Neuronal stem cell (in vitro differentiated cells): ENCODE measurements at regions not wholly inside any gene's neighbourhood (a gene's known extent, or its start where the extent isn't known, plus 50 kb on each side); places are given as distances from the start of the nearest gene placed in this dataset.
"Not testable (repeated sequence)": the region's sequence is repeated elsewhere in the genome, so short reads cannot be mapped to it uniquely, and the experiment has no call there.

ENCODE experiments used
- DNase-seq: peaks from one replicate; pipeline ENCODE4 v3.0.0-alpha.2; 2013; ENCODE audit warnings: low spot score
- H2AFZ ChIP-seq: one replicate; pipeline ENCODE4 v1.6.1; 2013; ENCODE audit warnings: mild to moderate bottlenecking, low read length, inconsistent platforms
- H2AK5ac ChIP-seq: 2 replicates; pipeline ENCODE4 v1.6.1; 2013; ENCODE audit warnings: low read depth, mild to moderate bottlenecking, inconsistent platforms, low read length, moderate library complexity, mixed read lengths
- H2BK120ac ChIP-seq: 2 replicates; pipeline ENCODE4 v1.6.1; 2013; ENCODE audit warnings: low read depth, mild to moderate bottlenecking, inconsistent platforms, low read length, moderate library complexity, mixed read lengths
- H2BK12ac ChIP-seq: one replicate; pipeline ENCODE4 v1.6.1; 2013; ENCODE audit warnings: low read length, inconsistent platforms
- H2BK15ac ChIP-seq: 2 replicates; pipeline ENCODE4 v1.6.1; 2013; ENCODE audit warnings: mild to moderate bottlenecking, low read length, inconsistent platforms, mixed read lengths
- H2BK5ac ChIP-seq: one replicate; pipeline ENCODE4 v1.6.1; 2013; ENCODE audit warnings: inconsistent platforms, mild to moderate bottlenecking, low read length, moderate library complexity
- H3K14ac ChIP-seq: one replicate; pipeline ENCODE4 v1.6.1; 2013; ENCODE audit warnings: low read length, inconsistent platforms
- H3K18ac ChIP-seq: 2 replicates; pipeline ENCODE4 v1.6.1; 2013; ENCODE audit warnings: low read length, inconsistent platforms
- H3K23ac ChIP-seq: 2 replicates; pipeline ENCODE4 v1.6.1; 2013; ENCODE audit warnings: low read depth, mild to moderate bottlenecking, mixed read lengths, low read length, inconsistent platforms; ENCODE audit not compliant: poor library complexity
- H3K27ac ChIP-seq: replicated peaks from 3 replicates; pipeline ENCODE4 v1.5.1; 2013; ENCODE audit warnings: low read length, inconsistent platforms
- H3K27me3 ChIP-seq, 3 experiments: 2 replicates each; pipeline ENCODE4 v1.6.1; 2013; ENCODE audit warnings: low read length in 3 of 3, mild to moderate bottlenecking in 2 of 3, inconsistent platforms in 1 of 3, low read depth in 1 of 3, mixed read lengths in 1 of 3, moderate library complexity in 1 of 3; ENCODE audit not compliant: control insufficient read depth in 3 of 3, insufficient read depth in 3 of 3
- H3K36me3 ChIP-seq, 2 donors: replicated peaks in 1 of 2; 2 replicates each; pipeline ENCODE4 v1.6.1; 2013; ENCODE audit warnings: low read length in 2 of 2; ENCODE audit not compliant: control insufficient read depth in 2 of 2, insufficient read depth in 2 of 2
- H3K4ac ChIP-seq: 2 replicates; pipeline ENCODE4 v1.6.1; 2013; ENCODE audit warnings: inconsistent platforms, mild to moderate bottlenecking, low read length, moderate library complexity
- H3K4me1 ChIP-seq, 2 donors: 1 replicate in 1 of 2; 2 replicates in 1 of 2; pipeline ENCODE4 v1.6.1; 2013; ENCODE audit warnings: low read length in 2 of 2, low read depth in 1 of 2; ENCODE audit not compliant: control insufficient read depth in 2 of 2, insufficient read depth in 1 of 2
- H3K4me2 ChIP-seq: one replicate; pipeline ENCODE4 v1.6.1; 2013; ENCODE audit warnings: mild to moderate bottlenecking, low read length, inconsistent platforms; ENCODE audit not compliant: insufficient read depth, poor library complexity, severe bottlenecking
- H3K4me3 ChIP-seq, 2 donors: 2 replicates each; pipeline ENCODE4 v1.5.1; 2013; ENCODE audit warnings: low read length in 2 of 2, mild to moderate bottlenecking in 2 of 2, inconsistent platforms in 1 of 2, moderate library complexity in 1 of 2
- H3K79me1 ChIP-seq: one replicate; pipeline ENCODE4 v1.6.1; 2013; ENCODE audit warnings: low read depth, mild to moderate bottlenecking, inconsistent platforms, low read length, moderate library complexity
- H3K9ac ChIP-seq: one replicate; pipeline ENCODE4 v1.6.1; 2013; ENCODE audit warnings: mild to moderate bottlenecking, low read depth, low read length, inconsistent platforms; ENCODE audit not compliant: poor library complexity
- H3K9me3 ChIP-seq, 2 donors: replicated peaks in 1 of 2; 2 replicates each; pipeline versions ENCODE3 to v1.6.1; 2013; ENCODE audit warnings: low read length in 2 of 2, mild to moderate bottlenecking in 2 of 2, inconsistent platforms in 1 of 2, low read depth in 1 of 2, mixed read lengths in 1 of 2, moderate library complexity in 1 of 2; ENCODE audit not compliant: control insufficient read depth in 2 of 2, insufficient read depth in 1 of 2
- H4K8ac ChIP-seq: one replicate; pipeline ENCODE4 v1.6.1; 2013; ENCODE audit warnings: low read depth, mild to moderate bottlenecking, inconsistent platforms, low read length, moderate library complexity
- H4K91ac ChIP-seq: one replicate; pipeline ENCODE4 v1.6.1; 2013; ENCODE audit warnings: low read length, low read depth, mild to moderate bottlenecking, inconsistent platforms; ENCODE audit not compliant: poor library complexity
- WGBS, 2 donors: extraction: QIAGEN DNeasy Blood & Tissue Kit; methylation state at CpG; one replicate each; pipeline ENCODE4 v1.1.7; 2013; ENCODE audit warnings: missing lambda C conversion rate in 2 of 2, mixed read lengths in 1 of 2; ENCODE audit not compliant: insufficient read length in 2 of 2, insufficient replicate concordance in 1 of 2; ENCODE audit errors: extremely low coverage in 2 of 2; 5-methylcytosine and 5-hydroxymethylcytosine counted together

DNA sequence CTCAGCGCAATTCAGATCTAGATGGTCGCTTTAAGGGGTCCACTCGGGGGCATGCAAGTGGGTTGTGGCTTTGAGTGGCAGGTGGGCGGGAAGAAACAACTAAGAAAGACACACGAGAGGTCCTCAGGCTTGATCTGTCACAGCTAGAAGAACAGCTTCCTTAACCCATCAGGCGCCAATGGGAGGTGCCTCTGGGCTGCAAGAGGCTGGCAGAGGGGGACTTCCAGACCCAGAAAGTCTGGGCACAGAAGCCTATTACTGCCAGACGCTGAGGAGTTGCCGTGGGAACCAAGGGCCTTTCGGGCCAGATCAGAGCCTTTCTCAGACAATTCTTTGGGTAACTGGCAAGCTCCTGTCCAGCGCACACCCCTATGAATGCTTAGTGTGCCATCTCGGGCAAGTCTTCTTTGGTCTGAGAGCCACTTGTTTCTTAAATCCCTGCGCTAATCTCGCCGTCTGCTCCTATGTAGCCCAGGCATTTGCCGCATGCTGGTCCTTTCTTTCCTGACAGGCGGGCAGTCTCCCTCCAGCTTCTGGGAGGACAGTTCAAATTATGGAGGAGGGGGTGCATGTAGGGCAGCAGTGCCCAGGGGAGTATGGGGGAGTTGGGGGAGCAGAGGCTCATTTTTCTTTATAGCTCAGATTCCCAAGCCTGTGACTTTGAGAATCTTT is 300.9 kb upstream of the ZNF337 start:
- H3K18ac ChIP-seq, H3K14ac ChIP-seq, H3K36me3 ChIP-seq, H4K8ac ChIP-seq, H2AK5ac ChIP-seq, H3K27ac ChIP-seq, DNase-seq, H3K9me3 ChIP-seq, H4K91ac ChIP-seq, H3K4ac ChIP-seq, H2AFZ ChIP-seq, H2BK12ac ChIP-seq, H3K79me1 ChIP-seq, H2BK15ac ChIP-seq, H3K4me2 ChIP-seq, H2BK120ac ChIP-seq, H2BK5ac ChIP-seq, H3K27me3 ChIP-seq, H3K9ac ChIP-seq, H3K4me1 ChIP-seq, H3K23ac ChIP-seq, H3K4me3 ChIP-seq: not testable (repeated sequence)
- no CpG with 5 or more reads among the region's 16 CpGs for WGBS, 2 donors

DNA sequence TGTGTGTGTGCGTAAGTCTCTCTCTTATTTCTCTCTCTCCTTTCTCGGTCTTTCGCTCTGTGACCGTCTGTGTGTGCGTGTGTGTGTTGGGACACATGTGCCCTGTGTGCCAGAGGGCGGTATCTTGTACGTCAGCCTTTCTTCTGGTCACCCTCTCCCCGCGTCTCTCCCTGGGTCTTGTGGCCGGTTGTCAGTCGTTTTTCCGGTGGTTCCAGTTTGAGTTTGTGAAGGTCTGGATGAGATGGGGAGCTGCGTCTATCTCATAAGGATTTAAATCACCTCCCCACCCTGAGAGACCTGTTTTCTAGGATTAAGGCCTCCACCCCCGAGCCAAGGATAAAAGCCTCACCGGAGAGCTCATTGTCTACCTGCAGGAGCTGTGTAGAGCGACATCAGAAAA is 295.5 kb upstream of the ZNF337 start:
- H3K27ac ChIP-seq: no peak overlapping the region
- H3K36me3 ChIP-seq: no peaks in the 10 kb centered on the region
- no peak overlapping the region for H3K18ac ChIP-seq
- no peaks in the 10 kb centered on the region for H3K79me1 ChIP-seq
- no peak overlapping the region for H2BK120ac ChIP-seq
- DNase-seq: no peak
- H3K9ac ChIP-seq: no peak overlapping the region
- H2AK5ac ChIP-seq: no peak overlapping the region
- H3K14ac ChIP-seq: no peak overlapping the region
- no peak overlapping the region for H4K91ac ChIP-seq
- no peaks in the 10 kb centered on the region for H3K4me1 ChIP-seq
- no peaks in the 10 kb centered on the region for H3K27me3 ChIP-seq
- H3K4ac ChIP-seq: no peak overlapping the region
- no peak overlapping the region for H2BK5ac ChIP-seq
- no peak overlapping the region for H4K8ac ChIP-seq
- H2BK15ac ChIP-seq: no peak overlapping the region
- no peak overlapping the region for H2AFZ ChIP-seq
- H2BK12ac ChIP-seq: no peak overlapping the region
- no CpG with 5 or more reads among the region's 16 CpGs for WGBS, 2 donors
- no peaks in the 10 kb centered on the region for H3K9me3 ChIP-seq
- no peak overlapping the region for H3K4me3 ChIP-seq
- H3K4me2 ChIP-seq: no peak overlapping the region
- H3K23ac ChIP-seq: no peak overlapping the region

DNA sequence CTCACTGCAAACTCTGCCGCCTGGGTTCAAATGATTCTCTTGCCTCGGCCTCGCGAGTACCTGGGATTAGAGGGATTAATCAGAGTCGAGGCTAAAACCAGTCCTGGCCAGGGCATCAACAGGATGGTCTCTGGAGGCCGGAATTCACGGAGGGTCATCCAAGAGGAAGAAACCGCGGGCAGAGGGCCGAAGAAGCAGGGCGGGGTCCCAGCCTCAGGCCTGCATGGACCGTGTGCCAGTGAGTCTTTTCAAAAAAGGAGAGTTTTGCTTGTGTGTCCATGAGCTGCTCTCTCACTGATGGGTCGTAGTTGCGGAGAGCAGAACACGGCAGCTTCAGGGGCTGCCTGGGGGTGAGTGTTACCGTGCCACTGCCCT is 295.1 kb upstream of the ZNF337 start:
- H2BK12ac ChIP-seq: no peak overlapping the region
- H3K9me3 ChIP-seq: no peaks in the 10 kb centered on the region
- no CpG with 5 or more reads among the region's 16 CpGs for WGBS, 2 donors
- no peak overlapping the region for H2BK5ac ChIP-seq
- DNase-seq: no peak
- no peak overlapping the region for H2BK120ac ChIP-seq
- H3K4me2 ChIP-seq: no peak overlapping the region
- no peaks in the 10 kb centered on the region for H3K36me3 ChIP-seq
- no peak overlapping the region for H3K4ac ChIP-seq
- no peak overlapping the region for H3K23ac ChIP-seq
- H3K27ac ChIP-seq: no peak overlapping the region
- H4K8ac ChIP-seq: no peak overlapping the region
- H3K14ac ChIP-seq: no peak overlapping the region
- no peak overlapping the region for H4K91ac ChIP-seq
- H2AK5ac ChIP-seq: no peak overlapping the region
- H2BK15ac ChIP-seq: no peak overlapping the region
- H3K79me1 ChIP-seq: no peaks in the 10 kb centered on the region
- no peaks in the 10 kb centered on the region for H3K27me3 ChIP-seq
- no peak overlapping the region for H3K18ac ChIP-seq
- no peaks in the 10 kb centered on the region for H3K4me1 ChIP-seq
- H2AFZ ChIP-seq: no peak overlapping the region
- H3K4me3 ChIP-seq: no peak overlapping the region
- H3K9ac ChIP-seq: no peak overlapping the region

DNA sequence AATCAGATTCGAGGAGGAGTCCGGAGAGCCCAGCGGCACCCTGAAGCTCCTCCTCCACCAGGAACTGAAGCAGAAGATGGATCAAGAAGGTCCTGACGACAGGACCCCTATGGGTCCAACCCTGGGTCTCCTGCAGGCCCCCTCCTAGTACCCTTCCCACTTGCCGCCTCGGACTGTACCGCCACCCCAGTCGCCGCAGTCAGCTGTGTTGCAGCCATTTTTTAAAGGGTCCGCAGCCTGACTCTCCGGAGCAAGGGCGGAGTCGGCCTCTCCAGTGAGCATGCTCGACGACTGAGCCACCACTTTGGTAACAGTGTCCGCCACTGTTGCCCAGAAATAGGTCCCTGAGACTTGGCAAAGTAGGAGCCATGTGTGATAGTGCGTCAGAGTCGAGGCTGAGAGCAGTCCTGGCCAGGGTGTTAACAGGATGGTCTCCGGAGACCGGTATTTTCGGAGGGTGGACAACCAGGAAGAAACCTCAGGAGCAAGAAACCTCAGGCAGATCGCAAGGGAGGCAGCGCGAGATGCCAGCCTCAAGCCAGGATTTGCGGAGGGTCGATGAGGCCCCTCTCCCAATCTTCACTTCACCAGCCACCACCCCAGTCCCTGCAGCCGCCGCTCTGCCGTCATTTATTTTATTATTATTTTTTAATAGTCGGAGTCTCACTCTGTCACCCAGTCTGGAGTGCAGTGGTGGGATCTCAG is 294.6 kb upstream of the ZNF337 start:
- Histone ChIP-seq H2AK5ac (no peak overlapping the region), H3K27me3 (no peaks in the 10 kb centered on the region), H3K9ac (no peak overlapping the region), H4K91ac (no peak overlapping the region), H2BK12ac (no peak overlapping the region), H3K23ac (no peak overlapping the region), H3K27ac (no peak overlapping the region), H3K4me1 (no peaks in the 10 kb centered on the region), H3K36me3 (no peaks in the 10 kb centered on the region), H3K79me1 (no peaks in the 10 kb centered on the region), H2BK120ac (no peak overlapping the region), H4K8ac (no peak overlapping the region), H2BK15ac (no peak overlapping the region), H3K4ac (no peak overlapping the region), H3K9me3 (no peaks in the 10 kb centered on the region), H2BK5ac (no peak overlapping the region), H3K4me2 (no peak overlapping the region), H3K14ac (no peak overlapping the region), H3K4me3 (no peak overlapping the region), H2AFZ (no peak overlapping the region), H3K18ac (peak overlapping the region; percentile 44)
- no peak for DNase-seq
- no CpG with 5 or more reads among the region's 30 CpGs for WGBS, 2 donors
